GM23338 (cell line): ENCODE measurements at regions not wholly inside any gene's neighbourhood (a gene's known extent, or its start where the extent isn't known, plus 50 kb on each side); places are given as distances from the start of the nearest gene placed in this dataset.

Experiments used
- ATAC-seq: fragments of 200-7000 bp; cut with Tn5 transposase; 3 replicates; pipeline ENCODE4 v1.9.1; 2020
- DNase-seq: peaks from one replicate; pipeline ENCODE4 v3.0.0-alpha.2; 2015; ENCODE audit warnings: low spot score
- H2AFZ ChIP-seq: fragments of 200-600 bp; sonication (generic); 2 replicates; pipeline ENCODE4 v1.8.0; 2016; ENCODE audit warnings: antibody characterized with exemption, mild to moderate bottlenecking, moderate library complexity
- H3F3A ChIP-seq: fragments of 200-600 bp; sonication (generic); replicated peaks from 2 replicates; pipeline ENCODE4 v1.8.0; 2017; ENCODE audit warnings: antibody characterized with exemption, mixed run types, low read depth
- H3K27ac ChIP-seq: fragments of 200-600 bp; sonication (generic); 2 replicates; pipeline ENCODE4 v1.6.1; 2016; ENCODE audit warnings: low read depth
- H3K27me3 ChIP-seq: fragments of 200-600 bp; sonication (generic); 2 replicates; pipeline ENCODE4 v1.8.0; 2016; ENCODE audit warnings: mild to moderate bottlenecking, mixed run types, moderate library complexity; ENCODE audit not compliant: insufficient read depth
- H3K36me3 ChIP-seq: fragments of 200-600 bp; sonication (generic); 2 replicates; pipeline ENCODE4 v1.8.0; 2016; ENCODE audit warnings: mild to moderate bottlenecking; ENCODE audit not compliant: insufficient read depth
- H3K4me1 ChIP-seq: fragments of 200-600 bp; sonication (generic); 2 replicates; pipeline ENCODE4 v1.8.0; 2016; ENCODE audit warnings: mild to moderate bottlenecking, moderate library complexity; ENCODE audit not compliant: insufficient read depth
- H3K4me2 ChIP-seq: fragments of 200-600 bp; sonication (generic); 2 replicates; pipeline ENCODE4 v1.7.1; 2017; ENCODE audit warnings: mixed run types
- H3K4me3 ChIP-seq: fragments of 200-600 bp; sonication (generic); 2 replicates; pipeline ENCODE4 v1.6.1; 2016; ENCODE audit warnings: mixed run types
- H3K79me2 ChIP-seq: fragments of 200-600 bp; sonication (generic); replicated peaks from 2 replicates; pipeline ENCODE4 v1.8.0; 2017; ENCODE audit warnings: mild to moderate bottlenecking; ENCODE audit not compliant: insufficient read depth
- H3K9me2 ChIP-seq: fragments of 200-600 bp; sonication (generic); 2 replicates; pipeline ENCODE4 v1.8.0; 2017; ENCODE audit not compliant: insufficient read depth
- H4K20me1 ChIP-seq: fragments of 200-600 bp; sonication (generic); replicated peaks from 2 replicates; pipeline ENCODE4 v1.8.0; 2017; ENCODE audit warnings: mild to moderate bottlenecking; ENCODE audit not compliant: insufficient read depth
- H3K27ac Mint-ChIP-seq: 2 replicates; pipeline ENCODE4 v1.8.0; 2020; ENCODE audit warnings: inconsistent platforms, mild to moderate bottlenecking, moderate library complexity, mixed read lengths
- H3K27me3 Mint-ChIP-seq: 3 replicates; pipeline ENCODE4 v1.8.0; 2022; ENCODE audit warnings: low read depth, mild to moderate bottlenecking, moderate library complexity, mixed read lengths, inconsistent platforms; ENCODE audit not compliant: insufficient read depth, poor library complexity
- H3K36me3 Mint-ChIP-seq: 3 replicates; pipeline ENCODE4 v1.8.0; 2021; ENCODE audit warnings: low read depth, mild to moderate bottlenecking, inconsistent platforms, moderate library complexity, mixed read lengths
- H3K4me1 Mint-ChIP-seq: 3 replicates; pipeline ENCODE4 v1.8.0; 2020; ENCODE audit warnings: mild to moderate bottlenecking, inconsistent platforms, mixed read lengths
- H3K4me3 Mint-ChIP-seq: 3 replicates; pipeline ENCODE4 v1.8.0; 2021; ENCODE audit warnings: moderate library complexity, mild to moderate bottlenecking, inconsistent platforms, mixed read lengths
- H3K9me3 Mint-ChIP-seq: 3 replicates; pipeline ENCODE4 v1.8.0; 2020; ENCODE audit warnings: moderate library complexity, mild to moderate bottlenecking, inconsistent platforms, mixed read lengths
- CREB1 ChIP-seq: fragments of 250-450 bp; sonication (Bioruptor Pico); IDR thresholded peaks from 2 replicates; pipeline ENCODE4 v1.5.0; 2020; ENCODE audit warnings: low read depth, mild to moderate bottlenecking, moderate library complexity
- CTCF ChIP-seq, 2 experiments: fragments of 200-600 bp in 1 of 2; sonication (generic) in 1 of 2; conservative IDR thresholded peaks; 2 replicates each; pipeline versions ENCODE4 v1.5.1 to v1.6.1; 2016 to 2017; ENCODE audit warnings: antibody characterized with exemption in 2 of 2, low read depth in 2 of 2, mild to moderate bottlenecking in 2 of 2, moderate library complexity in 1 of 2
- ETS1 ChIP-seq: IDR thresholded peaks from 2 replicates; pipeline ENCODE4 v1.6.1; 2016; ENCODE audit warnings: antibody characterized with exemption
- EZH2phosphoT487 ChIP-seq: fragments of 200-600 bp; sonication (generic); IDR thresholded peaks from one replicate; pipeline ENCODE4 v1.8.1; 2018; ENCODE audit warnings: antibody characterized with exemption; ENCODE audit not compliant: unreplicated experiment
- NANOG ChIP-seq: IDR thresholded peaks from 2 replicates; pipeline ENCODE4 v1.6.1; 2016; ENCODE audit warnings: antibody characterized with exemption, borderline replicate concordance
- POLR2AphosphoS5 ChIP-seq: IDR thresholded peaks from 2 replicates; pipeline ENCODE4 v1.6.1; 2016; ENCODE audit warnings: antibody characterized with exemption, low read depth
- REST ChIP-seq: IDR thresholded peaks from one replicate; pipeline ENCODE4 v1.6.1; 2018; ENCODE audit warnings: antibody characterized with exemption; ENCODE audit not compliant: unreplicated experiment
- STAT1 ChIP-seq: IDR thresholded peaks from one replicate; pipeline ENCODE4 v1.6.1; 2016; ENCODE audit warnings: antibody characterized with exemption; ENCODE audit not compliant: unreplicated experiment
- ZNF114 ChIP-seq: fragments of 250-450 bp; sonication (Bioruptor Pico); IDR thresholded peaks from 2 replicates; pipeline ENCODE4 v1.5.0; 2020; ENCODE audit warnings: mild to moderate bottlenecking, moderate library complexity
- ZNF331 ChIP-seq: fragments of 250-450 bp; sonication (Bioruptor Pico); IDR thresholded peaks from 2 replicates; pipeline ENCODE4 v1.5.0; 2020; ENCODE audit warnings: low read depth, mild to moderate bottlenecking, moderate library complexity

- no peak overlapping the region for H3K4me3 ChIP-seq
- H3K4me1 Mint-ChIP-seq, result peaks cover 10% of the 10 kb centered on the region
- H3K36me3 ChIP-seq, result no peaks in the 10 kb centered on the region
- ATAC-seq (no peak), DNase-seq (no peak)
- H3F3A ChIP-seq, result no peaks in the 10 kb centered on the region
- H3K4me2 ChIP-seq, result no peak overlapping the region
- H3K4me3 Mint-ChIP-seq, result no peak overlapping the region
- H2AFZ ChIP-seq, result no peak overlapping the region
- no peaks in the 10 kb centered on the region for H3K9me3 Mint-ChIP-seq
- peaks cover 7% of the 10 kb centered on the region; the same call in 1 of the 2 replicates for H3K4me1 ChIP-seq
- H4K20me1 ChIP-seq, result no peaks in the 10 kb centered on the region
- H3K9me2 ChIP-seq, result peaks cover 7% of the 10 kb centered on the region; the same call in 1 of the 2 replicates
- no peak overlapping the region for H3K27ac Mint-ChIP-seq
- H3K27me3 ChIP-seq, result no peaks in the 10 kb centered on the region
- H3K27me3 Mint-ChIP-seq, result peaks cover 1% of the 10 kb centered on the region
- no peaks in the 10 kb centered on the region for H3K36me3 Mint-ChIP-seq
- no peak for TF ChIP-seq ETS1
- TF ChIP-seq REST, result no peak
- TF ChIP-seq STAT1, result no peak
- TF ChIP-seq POLR2AphosphoS5, result no peak
- TF ChIP-seq CTCF (conservative IDR thresholded peaks at IDR 0.05; ENCODE audit: low read depth in 2 of 2), result no peak
- TF ChIP-seq ZNF114, result no peak
- TF ChIP-seq ZNF331 (CRISPR knock-in tag), result no peak
- H3K27ac ChIP-seq, result no peak overlapping the region
- H3K79me2 ChIP-seq, result no peaks in the 10 kb centered on the region
These were observed 385.8 kb downstream of the DLEU7 start for GRCh38 chr13:50457415-50458393.

- Histone ChIP-seq H3K36me3 (no peaks in the 10 kb centered on the region), H3K27me3 (no peaks in the 10 kb centered on the region), H3K79me2 (no peaks in the 10 kb centered on the region), H3F3A (no peaks in the 10 kb centered on the region), H4K20me1 (peaks cover 2% of the 10 kb centered on the region; the same call in 1 of the 2 replicates), H2AFZ (no peak overlapping the region), H3K4me3 (no peak overlapping the region), H3K4me2 (no peak overlapping the region), H3K4me1 (no peaks in the 10 kb centered on the region), H3K27ac (no peak overlapping the region), H3K9me2 (peaks cover 7% of the 10 kb centered on the region; the same call in 1 of the 2 replicates)
- H3K9me3 Mint-ChIP-seq, result no peaks in the 10 kb centered on the region
- no peaks in the 10 kb centered on the region for H3K27me3 Mint-ChIP-seq
- H3K36me3 Mint-ChIP-seq, result no peaks in the 10 kb centered on the region
- ATAC-seq (no peak), DNase-seq (no peak)
- H3K27ac Mint-ChIP-seq, result no peak overlapping the region
- no peaks in the 10 kb centered on the region; the same call in 2 of the 3 replicates for H3K4me1 Mint-ChIP-seq
- H3K4me3 Mint-ChIP-seq, result no peak overlapping the region
- TF ChIP-seq CTCF (conservative IDR thresholded peaks at IDR 0.05; ENCODE audit: low read depth in 2 of 2) (no peak), REST (no peak), CREB1 (CRISPR knock-in tag) (no peak), POLR2AphosphoS5 (no peak), NANOG (no peak), EZH2phosphoT487 (no peak)
These were observed 384.4 kb downstream of the DLEU7 start for GRCh38 chr13:50459046-50459445.
